BLaER1 (cell line): ENCODE measurements at regions not wholly inside any gene's neighbourhood (a gene's known extent, or its start where the extent isn't known, plus 50 kb on each side); places are given as distances from the start of the nearest gene placed in this dataset.
"Not testable (repeated sequence)": the region's sequence is repeated elsewhere in the genome, so short reads cannot be mapped to it uniquely, and the experiment has no call there.

Source experiments
- H3K27ac ChIP-seq: shearing (Covaris generic); formaldehyde crosslinking; 2 replicates; pipeline ENCODE4 v1.8.1; 2022
- H3K27me3 ChIP-seq: shearing (Covaris generic); formaldehyde crosslinking; 2 replicates; pipeline ENCODE4 v1.8.1; 2022
- H3K36me3 ChIP-seq: shearing (Covaris generic); formaldehyde crosslinking; 2 replicates; pipeline ENCODE4 v1.8.1; 2022
- H3K4me1 ChIP-seq: shearing (Covaris generic); formaldehyde crosslinking; 2 replicates; pipeline ENCODE4 v1.8.1; 2022
- H3K4me2 ChIP-seq: shearing (Covaris generic); formaldehyde crosslinking; 2 replicates; pipeline ENCODE4 v1.8.1; 2022
- H3K4me3 ChIP-seq: shearing (Covaris generic); formaldehyde crosslinking; 2 replicates; pipeline ENCODE4 v1.8.1; 2022
- H3K9ac ChIP-seq: shearing (Covaris generic); formaldehyde crosslinking; 2 replicates; pipeline ENCODE4 v1.8.1; 2022
- H3K9me3 ChIP-seq: shearing (Covaris generic); formaldehyde crosslinking; 2 replicates; pipeline ENCODE4 v1.8.1; 2022
- H4K20me1 ChIP-seq: shearing (Covaris generic); formaldehyde crosslinking; 2 replicates; pipeline ENCODE4 v1.8.1; 2022
- Cebpa-rat ChIP-seq: shearing (Covaris generic); IDR thresholded peaks from 2 replicates; pipeline ENCODE4 v1.8.1; 2022

GRCh38 chr12:20055856-20056255 is 312.5 kb upstream of the PDE3A start:
- no peaks in the 10 kb centered on the region for H3K9me3 ChIP-seq
- H3K27me3 ChIP-seq = no peaks in the 10 kb centered on the region
- H3K27ac ChIP-seq = no peak overlapping the region
- H3K36me3 ChIP-seq = no peaks in the 10 kb centered on the region
- no peak overlapping the region for H3K9ac ChIP-seq
- no peak overlapping the region for H3K4me3 ChIP-seq
- no peak for TF ChIP-seq Cebpa-rat
- H3K4me2 ChIP-seq = no peak overlapping the region
- no peaks in the 10 kb centered on the region for H4K20me1 ChIP-seq
- no peaks in the 10 kb centered on the region for H3K4me1 ChIP-seq

DNA sequence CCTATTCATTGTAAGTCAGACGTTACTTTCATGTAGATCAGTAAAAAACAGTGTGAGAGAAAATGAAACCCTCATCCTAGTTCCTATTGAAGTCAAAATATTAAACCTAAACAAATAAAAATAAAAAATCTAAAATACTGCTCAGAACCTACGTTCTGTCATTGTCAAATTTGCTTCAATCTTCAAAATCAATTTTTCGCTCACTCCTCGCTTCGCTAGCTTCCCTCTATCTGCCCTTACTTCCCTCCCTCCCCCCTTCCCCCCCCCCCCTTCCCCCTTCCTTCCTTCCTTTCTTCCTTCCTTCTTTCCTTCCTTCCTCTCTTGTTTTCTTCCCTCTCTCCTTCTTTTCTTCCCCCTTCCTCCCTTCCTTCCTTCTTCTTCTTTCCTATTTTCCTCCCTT is 310.9 kb upstream of the PDE3A start:
- Histone ChIP-seq H3K4me1 (no peaks in the 10 kb centered on the region), H3K27ac (no peak overlapping the region)

GRCh38 chr12:20063116-20063515 is 305.2 kb upstream of the PDE3A start:
- no peaks in the 10 kb centered on the region for H3K27me3 ChIP-seq
- H3K9ac ChIP-seq = no peak overlapping the region
- TF ChIP-seq Cebpa-rat = no peak
- H3K4me2 ChIP-seq = no peak overlapping the region
- H3K9me3 ChIP-seq = no peaks in the 10 kb centered on the region
- H3K27ac ChIP-seq = no peak overlapping the region
- no peak overlapping the region for H3K4me3 ChIP-seq
- H3K4me1 ChIP-seq = no peaks in the 10 kb centered on the region
- no peaks in the 10 kb centered on the region for H4K20me1 ChIP-seq
- no peaks in the 10 kb centered on the region for H3K36me3 ChIP-seq

More for the DNA sequence above, 310.9 kb upstream of the PDE3A start:
- Histone ChIP-seq H3K9me3 (no peaks in the 10 kb centered on the region), H3K27me3 (no peaks in the 10 kb centered on the region), H3K9ac (no peak overlapping the region), H3K36me3 (no peaks in the 10 kb centered on the region), H3K4me2 (no peak overlapping the region), H4K20me1 (no peaks in the 10 kb centered on the region), H3K4me3 (no peak overlapping the region)
- TF ChIP-seq Cebpa-rat = no peak

DNA sequence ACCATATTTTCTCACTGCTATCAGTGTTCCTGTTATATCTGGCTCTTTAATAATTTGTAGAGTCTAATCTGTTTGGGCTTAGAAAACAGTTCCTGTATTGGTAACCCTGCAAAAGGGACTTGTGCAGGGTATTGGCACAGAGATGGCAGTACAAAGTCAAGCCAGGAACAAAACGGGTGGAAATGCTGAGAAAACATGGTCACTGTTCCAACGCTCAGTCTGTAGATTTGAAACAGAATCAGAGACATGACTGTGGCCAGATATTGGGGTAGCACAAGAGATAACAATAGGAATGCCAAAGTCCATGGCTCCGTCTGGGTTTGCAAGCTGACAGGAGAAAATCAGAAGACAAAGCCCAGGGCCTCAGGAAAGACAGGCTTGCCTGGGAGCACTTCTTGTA is 290.7 kb upstream of the PDE3A start:
- Histone ChIP-seq H3K27ac (no peak overlapping the region), H3K9me3 (no peaks in the 10 kb centered on the region), H3K4me3 (no peak overlapping the region), H3K9ac (no peak overlapping the region), H3K4me1 (no peaks in the 10 kb centered on the region), H4K20me1 (no peaks in the 10 kb centered on the region), H3K4me2 (no peak overlapping the region), H3K27me3 (no peaks in the 10 kb centered on the region), H3K36me3 (no peaks in the 10 kb centered on the region)
- no peak for TF ChIP-seq Cebpa-rat

DNA sequence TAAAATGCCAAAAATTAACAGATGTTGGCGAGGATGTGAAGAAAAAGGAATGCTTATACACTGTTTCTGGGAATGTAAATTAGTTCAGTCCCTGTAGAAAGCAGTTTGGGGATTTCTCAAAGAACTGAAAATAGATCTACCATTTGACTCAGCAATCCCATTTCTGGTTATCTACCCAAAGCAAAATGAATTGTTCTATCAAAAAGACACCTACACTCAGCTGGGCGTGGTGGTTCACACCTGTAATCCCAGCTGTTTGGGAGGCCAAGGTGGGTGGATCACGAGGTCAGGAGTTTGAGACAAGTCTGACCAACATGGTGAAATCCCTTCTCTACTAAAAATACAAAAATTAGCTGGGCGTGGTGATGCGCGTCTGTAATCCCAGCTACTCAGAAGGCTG is 279.3 kb upstream of the PDE3A start:
- no peaks in the 10 kb centered on the region for H4K20me1 ChIP-seq
- no peak for TF ChIP-seq Cebpa-rat
- peaks cover 10% of the 10 kb centered on the region for H3K4me1 ChIP-seq
- H3K9me3 ChIP-seq = peaks cover 17% of the 10 kb centered on the region
- H3K27me3 ChIP-seq = no peaks in the 10 kb centered on the region
- H3K27ac ChIP-seq = no peak overlapping the region
- no peaks in the 10 kb centered on the region for H3K36me3 ChIP-seq
- H3K4me3 ChIP-seq = no peak overlapping the region
- H3K9ac ChIP-seq = no peak overlapping the region
- H3K4me2 ChIP-seq = no peak overlapping the region

GRCh38 chr12:20093190-20093810 is 275.0 kb upstream of the PDE3A start:
- H3K9ac ChIP-seq, H3K4me3 ChIP-seq, H3K36me3 ChIP-seq, H3K27me3 ChIP-seq, H4K20me1 ChIP-seq, H3K4me2 ChIP-seq, H3K27ac ChIP-seq: not testable (repeated sequence)
- peaks cover 10% of the 10 kb centered on the region for H3K4me1 ChIP-seq
- H3K9me3 ChIP-seq = peaks cover 17% of the 10 kb centered on the region

- Histone ChIP-seq H3K36me3 (no peaks in the 10 kb centered on the region), H3K4me2 (no peak overlapping the region), H4K20me1 (no peaks in the 10 kb centered on the region), H3K9me3 (peaks cover 17% of the 10 kb centered on the region), H3K4me1 (peaks cover 10% of the 10 kb centered on the region), H3K27ac (no peak overlapping the region), H3K9ac (no peak overlapping the region), H3K4me3 (no peak overlapping the region), H3K27me3 (no peaks in the 10 kb centered on the region)
- no peak for TF ChIP-seq Cebpa-rat
These were observed 271.9 kb upstream of the PDE3A start for GRCh38 chr12:20096430-20096829.

DNA sequence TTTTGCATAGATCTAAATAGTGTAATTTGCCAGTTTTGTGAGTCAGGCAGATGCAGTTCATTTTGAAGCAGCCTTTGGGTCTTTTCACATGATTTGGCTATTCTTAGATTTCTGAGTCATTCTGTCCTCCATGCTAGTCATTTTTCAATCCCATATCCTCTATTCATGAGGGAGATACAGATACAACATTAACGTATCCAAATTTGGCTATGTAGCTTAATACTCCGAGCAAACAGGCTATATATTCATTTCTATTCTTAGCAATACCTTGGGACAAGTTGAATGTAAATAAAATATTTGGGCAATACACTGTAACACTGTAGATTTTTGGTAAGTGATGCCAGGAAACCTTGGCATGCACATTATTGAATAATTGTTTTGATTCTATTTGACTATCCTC is 270.7 kb upstream of the PDE3A start:
- H3K27ac ChIP-seq = no peak overlapping the region
- H3K4me1 ChIP-seq = no peaks in the 10 kb centered on the region
- H3K4me3 ChIP-seq = no peak overlapping the region
- peaks cover 19% of the 10 kb centered on the region for H3K9me3 ChIP-seq
- no peaks in the 10 kb centered on the region for H3K27me3 ChIP-seq
- H3K36me3 ChIP-seq = no peaks in the 10 kb centered on the region
- TF ChIP-seq Cebpa-rat = no peak
- no peaks in the 10 kb centered on the region for H4K20me1 ChIP-seq
- no peak overlapping the region for H3K4me2 ChIP-seq
- no peak overlapping the region for H3K9ac ChIP-seq

GRCh38 chr12:20099395-20100183 is 268.7 kb upstream of the PDE3A start:
- H3K36me3 ChIP-seq = no peaks in the 10 kb centered on the region
- H3K4me1 ChIP-seq = no peaks in the 10 kb centered on the region
- H4K20me1 ChIP-seq = no peaks in the 10 kb centered on the region
- no peak overlapping the region for H3K4me2 ChIP-seq
- H3K9ac ChIP-seq = no peak overlapping the region
- H3K4me3 ChIP-seq = no peak overlapping the region
- H3K9me3 ChIP-seq = 0 out of 2 replicates have a peak, but pooled peaks cover 5% of the 10 kb centered on the region
- H3K27ac ChIP-seq = no peak overlapping the region
- no peaks in the 10 kb centered on the region for H3K27me3 ChIP-seq
- no peak for TF ChIP-seq Cebpa-rat

- Histone ChIP-seq H3K4me1 (no peaks in the 10 kb centered on the region), H3K9ac (no peak overlapping the region), H3K4me2 (no peak overlapping the region), H3K27me3 (no peaks in the 10 kb centered on the region), H4K20me1 (no peaks in the 10 kb centered on the region), H3K36me3 (no peaks in the 10 kb centered on the region), H3K9me3 (0 out of 2 replicates have a peak, but pooled peaks cover 5% of the 10 kb centered on the region), H3K27ac (no peak overlapping the region), H3K4me3 (no peak overlapping the region)
- no peak for TF ChIP-seq Cebpa-rat
These were observed 267.3 kb upstream of the PDE3A start for GRCh38 chr12:20101046-20101445.
